ENCODE measurements at regions not wholly inside any gene's neighbourhood (a gene's known extent, or its start where the extent isn't known, plus 50 kb on each side); places are given as distances from the start of the nearest gene placed in this dataset.

DNA sequence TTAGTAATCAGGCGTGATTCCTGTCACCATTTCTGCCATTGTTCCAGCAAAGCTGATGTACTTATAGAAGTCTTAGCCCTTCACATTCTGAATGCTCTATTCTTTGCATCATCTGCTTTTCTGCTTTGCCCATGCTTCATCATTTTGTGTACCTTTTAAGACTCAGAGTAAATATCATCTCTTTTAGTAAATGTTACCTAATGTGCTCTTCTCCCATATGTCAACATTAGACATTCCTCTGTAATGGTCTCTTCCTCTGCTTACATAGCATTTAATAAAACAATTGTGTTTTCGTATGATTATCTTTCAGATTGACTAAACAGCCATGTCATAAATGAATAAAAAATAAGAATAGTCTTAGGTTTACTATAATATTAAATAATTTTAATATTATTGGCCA lies 719.6 kb upstream of the GRM3 start:
- Histone ChIP-seq H3K4me3 (ENCODE audit: low read length) (no peak overlapping the region), H3K27me3 (ENCODE audit: insufficient read depth, low read depth, low read length) (no peaks in the 10 kb centered on the region), H3K9me3 (ENCODE audit: low read length) (no peaks in the 10 kb centered on the region), H3K36me3 (ENCODE audit: insufficient read depth, low read length) (no peaks in the 10 kb centered on the region), H3F3A (ENCODE audit: insufficient read depth, low read length, poor library complexity, severe bottlenecking) (no peaks in the 10 kb centered on the region), H3K27ac (ENCODE audit: low read length) (no peak overlapping the region), H3K4me2 (ENCODE audit: low read length) (no peak overlapping the region), H4K20me1 (ENCODE audit: insufficient read depth) (no peaks in the 10 kb centered on the region), H3K79me2 (replicated peaks; ENCODE audit: insufficient read depth, low read length) (no peaks in the 10 kb centered on the region), H3K9me2 (ENCODE audit: insufficient read depth, low read length) (no peaks in the 10 kb centered on the region), H2AFZ (ENCODE audit: low read depth, low read length) (no peak overlapping the region), H3K9ac (ENCODE audit: low read length) (no peak overlapping the region)
- no peak for TF ChIP-seq EZH2 (IDR thresholded peaks at IDR 0.05; ENCODE audit: borderline replicate concordance, insufficient read depth, low read length, poor library complexity, severe bottlenecking)
- no peak for TF ChIP-seq EP300 (conservative IDR thresholded peaks at IDR 0.05; ENCODE audit: poor library complexity, severe bottlenecking)
- no peak for TF ChIP-seq RAD21 (conservative IDR thresholded peaks at IDR 0.05)
- TF ChIP-seq SMC3 (conservative IDR thresholded peaks at IDR 0.05; ENCODE audit: poor library complexity): no peak
- no peak for TF ChIP-seq CTCF (IDR thresholded peaks at IDR 0.05; ENCODE audit: poor library complexity, severe bottlenecking)

DNA sequence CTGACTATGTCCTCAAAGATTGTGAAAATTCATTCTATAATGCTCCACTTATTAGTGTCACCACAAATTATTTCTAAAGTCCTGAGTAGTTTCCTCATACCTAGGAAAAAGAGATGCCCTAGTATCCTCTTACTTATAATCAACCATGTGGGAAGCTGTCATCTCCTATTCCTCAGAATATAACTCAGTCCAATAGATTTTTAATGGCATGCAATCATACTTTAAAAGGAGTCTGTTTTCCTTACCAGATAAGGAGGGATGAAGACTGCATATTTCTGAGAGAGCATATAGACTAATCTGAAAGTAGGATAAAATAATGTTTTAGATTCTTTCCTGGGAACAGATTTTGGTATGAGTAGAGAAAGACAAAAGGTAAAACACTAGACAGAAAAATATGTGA lies 727.7 kb upstream of the GRM3 start:
- Histone ChIP-seq H3K36me3 (ENCODE audit: insufficient read depth, low read length) (no peaks in the 10 kb centered on the region), H3K9me3 (ENCODE audit: low read length) (no peaks in the 10 kb centered on the region)

More for the DNA sequence above, 727.7 kb upstream of the GRM3 start:
- Histone ChIP-seq H3F3A (ENCODE audit: insufficient read depth, low read length, poor library complexity, severe bottlenecking) (no peaks in the 10 kb centered on the region), H3K4me2 (ENCODE audit: low read length) (no peak overlapping the region), H3K9me2 (ENCODE audit: insufficient read depth, low read length) (no peaks in the 10 kb centered on the region), H3K27me3 (ENCODE audit: insufficient read depth, low read depth, low read length) (no peaks in the 10 kb centered on the region), H3K4me3 (ENCODE audit: low read length) (no peak overlapping the region), H3K79me2 (replicated peaks; ENCODE audit: insufficient read depth, low read length) (no peaks in the 10 kb centered on the region), H3K27ac (ENCODE audit: low read length) (no peak overlapping the region), H3K9ac (ENCODE audit: low read length) (no peak overlapping the region), H4K20me1 (ENCODE audit: insufficient read depth) (no peaks in the 10 kb centered on the region), H2AFZ (ENCODE audit: low read depth, low read length) (no peak overlapping the region)
- TF ChIP-seq MXI1 (conservative IDR thresholded peaks at IDR 0.05; ENCODE audit: poor library complexity, severe bottlenecking) (no peak), TAF1 (IDR thresholded peaks at IDR 0.05; ENCODE audit: low read depth) (no peak), EZH2 (IDR thresholded peaks at IDR 0.05; ENCODE audit: borderline replicate concordance, insufficient read depth, low read length, poor library complexity, severe bottlenecking) (no peak), CTCF (IDR thresholded peaks at IDR 0.05; ENCODE audit: poor library complexity, severe bottlenecking) (no peak), POLR2AphosphoS5 (IDR thresholded peaks at IDR 0.05) (no peak), RAD21 (conservative IDR thresholded peaks at IDR 0.05) (no peak), REST (IDR thresholded peaks at IDR 0.05; ENCODE audit: borderline replicate concordance) (no peak), EP300 (conservative IDR thresholded peaks at IDR 0.05; ENCODE audit: poor library complexity, severe bottlenecking) (no peak), SMC3 (conservative IDR thresholded peaks at IDR 0.05; ENCODE audit: poor library complexity) (no peak)
